Neural progenitor cell (in vitro differentiated cells): ENCODE measurements at regions not wholly inside any gene's neighbourhood (a gene's known extent, or its start where the extent isn't known, plus 50 kb on each side); places are given as distances from the start of the nearest gene placed in this dataset.

Experiments
- DNase-seq: peaks from one replicate; pipeline ENCODE4 v3.0.0-alpha.2; 2016; ENCODE audit warnings: low spot score
- H2AFZ ChIP-seq: fragments of 200-600 bp; sonication (generic); replicated peaks from 2 replicates; pipeline ENCODE4 v1.6.1; 2016; ENCODE audit warnings: antibody characterized with exemption
- H3F3A ChIP-seq: fragments of 200-600 bp; sonication (generic); 2 replicates; pipeline ENCODE4 v1.6.1; 2016; ENCODE audit warnings: antibody characterized with exemption, low read depth
- H3K27ac ChIP-seq: fragments of 200-600 bp; sonication (generic); 2 replicates; pipeline ENCODE4 v1.5.1; 2016; ENCODE audit warnings: mild to moderate bottlenecking
- H3K27me3 ChIP-seq: fragments of 200-600 bp; sonication (generic); 2 replicates; pipeline ENCODE4 v1.6.1; 2016; ENCODE audit warnings: mild to moderate bottlenecking, moderate library complexity
- H3K36me3 ChIP-seq: fragments of 200-600 bp; sonication (generic); 2 replicates; pipeline ENCODE4 v1.5.1; 2016
- H3K4me1 ChIP-seq: fragments of 200-600 bp; sonication (generic); 2 replicates; pipeline ENCODE4 v1.6.1; 2016; ENCODE audit warnings: mixed run types
- H3K4me2 ChIP-seq: fragments of 200-600 bp; sonication (generic); 2 replicates; pipeline ENCODE4 v1.6.1; 2016
- H3K4me3 ChIP-seq: fragments of 200-600 bp; sonication (generic); 2 replicates; pipeline ENCODE4 v1.5.1; 2016
- H3K79me2 ChIP-seq: fragments of 200-600 bp; sonication (generic); 2 replicates; pipeline ENCODE4 v1.6.1; 2016; ENCODE audit warnings: low read depth
- H3K9ac ChIP-seq: fragments of 200-600 bp; sonication (generic); 2 replicates; pipeline ENCODE4 v1.6.1; 2016
- H3K9me3 ChIP-seq: fragments of 200-600 bp; sonication (generic); 2 replicates; pipeline ENCODE4 v1.5.1; 2016; ENCODE audit warnings: low read depth
- H4K20me1 ChIP-seq: fragments of 200-600 bp; sonication (generic); 2 replicates; pipeline ENCODE4 v1.6.1; 2016; ENCODE audit warnings: low read depth
- H3K27ac Mint-ChIP-seq: 3 replicates; pipeline ENCODE4 v1.8.0; 2021; ENCODE audit warnings: mixed read lengths
- H3K27me3 Mint-ChIP-seq: 2 replicates; pipeline ENCODE4 v1.8.0; 2022; ENCODE audit warnings: low read depth, mild to moderate bottlenecking, inconsistent platforms, moderate library complexity, mixed read lengths; ENCODE audit not compliant: insufficient read depth
- H3K36me3 Mint-ChIP-seq: 3 replicates; pipeline ENCODE4 v1.8.0; 2021; ENCODE audit warnings: mixed read lengths
- H3K4me1 Mint-ChIP-seq: 3 replicates; pipeline ENCODE4 v1.8.0; 2021; ENCODE audit warnings: mixed read lengths
- H3K4me3 Mint-ChIP-seq: 3 replicates; pipeline ENCODE4 v1.8.0; 2021; ENCODE audit warnings: mild to moderate bottlenecking, moderate library complexity, mixed read lengths
- H3K9me3 Mint-ChIP-seq: 3 replicates; pipeline ENCODE4 v1.8.0; 2020; ENCODE audit warnings: mixed read lengths
- CTCF ChIP-seq: fragments of 200-600 bp; sonication (generic); IDR thresholded peaks from 2 replicates; pipeline ENCODE4 v1.5.1; 2017; ENCODE audit warnings: antibody characterized with exemption, mild to moderate bottlenecking
- EZH2 ChIP-seq: fragments of 200-600 bp; sonication (generic); IDR thresholded peaks from 2 replicates; pipeline ENCODE4 v1.6.1; 2017; ENCODE audit warnings: antibody characterized with exemption, mild to moderate bottlenecking, moderate library complexity
- EZH2phosphoT487 ChIP-seq: fragments of 200-600 bp; sonication (generic); IDR thresholded peaks from 2 replicates; pipeline ENCODE4 v1.6.1; 2017; ENCODE audit warnings: antibody characterized with exemption

- no peak for DNase-seq
- TF ChIP-seq CTCF = no peak
- TF ChIP-seq EZH2phosphoT487 = no peak
- TF ChIP-seq EZH2 = no peak
- H3K36me3 Mint-ChIP-seq = no peaks in the 10 kb centered on the region
- H3K4me1 Mint-ChIP-seq = peaks cover 4% of the 10 kb centered on the region
- no peaks in the 10 kb centered on the region for H3K27me3 ChIP-seq
- H3K27me3 Mint-ChIP-seq = no peaks in the 10 kb centered on the region
- H3K27ac Mint-ChIP-seq = no peak overlapping the region
- no peak overlapping the region for H3K4me3 Mint-ChIP-seq
- H3F3A ChIP-seq = no peaks in the 10 kb centered on the region
- no peaks in the 10 kb centered on the region for H3K9me3 Mint-ChIP-seq
- H3K36me3 ChIP-seq = no peaks in the 10 kb centered on the region
- H3K27ac ChIP-seq = no peak overlapping the region
- H2AFZ ChIP-seq = no peak overlapping the region
- no peaks in the 10 kb centered on the region for H3K9me3 ChIP-seq
- no peak overlapping the region for H3K4me2 ChIP-seq
- no peak overlapping the region for H3K9ac ChIP-seq
- H3K4me1 ChIP-seq = peaks cover 7% of the 10 kb centered on the region
- H4K20me1 ChIP-seq = no peaks in the 10 kb centered on the region
- H3K4me3 ChIP-seq = no peak overlapping the region
- H3K79me2 ChIP-seq = no peaks in the 10 kb centered on the region
These were observed 91.4 kb upstream of the NAMPT start for GRCh38 chr7:106376026-106376799.

- no peak for DNase-seq
- H3K27me3 Mint-ChIP-seq = no peaks in the 10 kb centered on the region
- TF ChIP-seq EZH2 (no peak), EZH2phosphoT487 (no peak), CTCF (no peak)
- Histone ChIP-seq H3K4me3 (no peak overlapping the region), H3K27me3 (no peaks in the 10 kb centered on the region), H3K27ac (no peak overlapping the region), H2AFZ (no peak overlapping the region), H3F3A (no peaks in the 10 kb centered on the region), H3K79me2 (no peaks in the 10 kb centered on the region), H4K20me1 (no peaks in the 10 kb centered on the region), H3K36me3 (no peaks in the 10 kb centered on the region), H3K9ac (no peak overlapping the region), H3K9me3 (no peaks in the 10 kb centered on the region), H3K4me1 (peaks cover 6% of the 10 kb centered on the region), H3K4me2 (no peak overlapping the region)
- H3K36me3 Mint-ChIP-seq = no peaks in the 10 kb centered on the region
- no peak overlapping the region for H3K4me3 Mint-ChIP-seq
- peaks cover 4% of the 10 kb centered on the region for H3K4me1 Mint-ChIP-seq
- no peaks in the 10 kb centered on the region for H3K9me3 Mint-ChIP-seq
- H3K27ac Mint-ChIP-seq = no peak overlapping the region
These were observed 90.7 kb upstream of the NAMPT start for GRCh38 chr7:106375499-106375898.

- no peaks in the 10 kb centered on the region for H3K79me2 ChIP-seq
- Mint-ChIP-seq H3K4me1 (no peaks in the 10 kb centered on the region), H3K4me3 (no peak overlapping the region), H3K9me3 (no peaks in the 10 kb centered on the region), H3K36me3 (no peaks in the 10 kb centered on the region), H3K27ac (no peak overlapping the region), H3K27me3 (no peaks in the 10 kb centered on the region)
- no peak for DNase-seq
- H3F3A ChIP-seq = no peaks in the 10 kb centered on the region
- H3K36me3 ChIP-seq = no peaks in the 10 kb centered on the region
- H3K27me3 ChIP-seq = no peaks in the 10 kb centered on the region
- H3K27ac ChIP-seq = no peak overlapping the region
- no peak overlapping the region for H3K9ac ChIP-seq
- TF ChIP-seq CTCF = no peak
- no peak for TF ChIP-seq EZH2phosphoT487
- TF ChIP-seq EZH2 = no peak
- no peak overlapping the region for H2AFZ ChIP-seq
- no peak overlapping the region for H3K4me3 ChIP-seq
- no peak overlapping the region for H3K4me2 ChIP-seq
- H3K9me3 ChIP-seq = no peaks in the 10 kb centered on the region
- no peaks in the 10 kb centered on the region for H3K4me1 ChIP-seq
- H4K20me1 ChIP-seq = no peaks in the 10 kb centered on the region
These were observed 89.7 kb upstream of the NAMPT start for GRCh38 chr7:106374437-106374836.
